Activated naive CD4-positive, alpha-beta T cell treated with anti-CD3 and anti-CD28 coated beads, Interleukin-2, amount 50 U/mL, for 72 hours (primary cell): ENCODE measurements at regions not wholly inside any gene's neighbourhood (a gene's known extent, or its start where the extent isn't known, plus 50 kb on each side); places are given as distances from the start of the nearest gene placed in this dataset.
"Not testable (repeated sequence)": the region's sequence is repeated elsewhere in the genome, so short reads cannot be mapped to it uniquely, and the experiment has no call there.

Source experiments
- ATAC-seq, 2 donors: fragments of 150-1000 bp; cut with Tn5 transposase; 2 replicates each; pipeline ENCODE4 v1.10.0; 2021; ENCODE audit warnings: mild to moderate bottlenecking in 2 of 2, moderate library complexity in 2 of 2
- DNase-seq, 2 donors: peaks; one replicate each; pipeline ENCODE4 v3.0.0; 2021 to 2022; ENCODE audit warnings: low spot score in 2 of 2
- H3K27ac Mint-ChIP-seq, 2 donors: one replicate each; pipeline ENCODE4 v1.8.0; 2022; ENCODE audit warnings: mild to moderate bottlenecking in 2 of 2, mixed read lengths in 2 of 2
- H3K36me3 Mint-ChIP-seq, 2 donors: one replicate each; pipeline ENCODE4 v1.8.0; 2022; ENCODE audit warnings: mixed read lengths in 2 of 2
- H3K9me3 Mint-ChIP-seq, 2 donors: one replicate each; pipeline ENCODE4 v1.8.0; 2022; ENCODE audit warnings: mixed read lengths in 2 of 2

DNA sequence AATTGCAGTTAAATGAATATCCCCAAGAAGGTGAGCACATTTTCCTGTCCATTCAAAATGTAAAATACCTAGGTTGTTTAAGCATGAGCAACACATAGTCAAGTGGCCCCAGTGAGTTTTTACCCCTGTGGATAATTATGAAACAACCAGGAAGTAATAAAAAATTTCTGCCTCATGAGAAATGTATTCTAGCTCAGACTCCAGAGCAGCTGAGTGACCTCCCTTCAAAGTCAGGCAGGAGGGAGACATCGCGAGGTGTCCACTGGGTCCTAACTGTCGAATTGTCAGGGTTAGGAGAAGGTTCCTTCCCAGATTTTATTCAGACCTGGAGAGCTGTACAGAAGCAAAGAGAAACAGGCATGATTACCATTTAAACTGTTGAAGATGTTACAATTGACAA, 416.6 kb upstream of the SMIM21 start:
- no peak for DNase-seq
- no peaks in the 10 kb centered on the region for H3K9me3 Mint-ChIP-seq
- H3K27ac Mint-ChIP-seq = no peak overlapping the region
- no peak for ATAC-seq
- no peaks in the 10 kb centered on the region for H3K36me3 Mint-ChIP-seq

DNA sequence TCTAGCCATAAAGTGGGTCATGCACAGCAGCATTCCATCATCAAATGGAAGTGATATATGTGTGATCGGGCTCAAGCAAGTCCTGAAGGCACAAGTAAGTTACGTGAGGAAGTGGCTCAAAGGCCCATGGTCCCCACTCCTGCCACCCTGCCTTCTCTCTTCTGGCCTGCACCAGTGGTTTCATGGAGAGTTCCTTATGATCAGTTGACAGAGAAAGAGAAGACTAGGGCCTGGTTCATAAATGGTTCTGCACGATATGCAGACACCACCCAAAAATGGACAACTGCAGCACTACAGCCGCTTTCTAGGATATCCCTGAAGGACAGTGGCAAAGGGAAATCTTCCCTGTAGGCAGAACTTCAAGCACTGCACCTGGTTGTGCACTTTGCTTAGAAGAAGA, 412.6 kb upstream of the SMIM21 start:
- ATAC-seq = no peak
- no peaks in the 10 kb centered on the region for H3K9me3 Mint-ChIP-seq
- DNase-seq = no peak
- H3K36me3 Mint-ChIP-seq = no peaks in the 10 kb centered on the region
- no peak overlapping the region for H3K27ac Mint-ChIP-seq

DNA sequence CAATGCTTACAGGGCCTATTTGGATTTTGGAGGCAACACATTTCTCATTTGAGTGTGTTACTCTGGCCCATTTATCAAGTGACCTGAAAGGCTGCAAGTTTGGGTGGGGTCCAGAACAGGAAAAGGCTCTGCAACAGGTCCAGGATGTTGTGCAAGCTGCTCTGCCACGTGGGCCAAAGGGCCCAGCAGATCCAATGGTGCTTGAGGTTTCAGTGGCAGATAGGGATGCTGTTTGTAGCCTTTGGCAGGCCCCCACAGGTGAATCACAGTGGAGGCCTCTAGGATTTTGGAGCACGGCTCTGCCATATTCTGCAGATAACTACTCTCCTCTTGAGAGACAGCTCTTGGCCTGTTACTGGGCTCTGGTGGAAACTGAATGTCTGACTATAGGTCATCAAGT, 412.2 kb upstream of the SMIM21 start:
- not testable (repeated sequence) for H3K9me3 Mint-ChIP-seq, H3K27ac Mint-ChIP-seq, DNase-seq, ATAC-seq, H3K36me3 Mint-ChIP-seq

DNA sequence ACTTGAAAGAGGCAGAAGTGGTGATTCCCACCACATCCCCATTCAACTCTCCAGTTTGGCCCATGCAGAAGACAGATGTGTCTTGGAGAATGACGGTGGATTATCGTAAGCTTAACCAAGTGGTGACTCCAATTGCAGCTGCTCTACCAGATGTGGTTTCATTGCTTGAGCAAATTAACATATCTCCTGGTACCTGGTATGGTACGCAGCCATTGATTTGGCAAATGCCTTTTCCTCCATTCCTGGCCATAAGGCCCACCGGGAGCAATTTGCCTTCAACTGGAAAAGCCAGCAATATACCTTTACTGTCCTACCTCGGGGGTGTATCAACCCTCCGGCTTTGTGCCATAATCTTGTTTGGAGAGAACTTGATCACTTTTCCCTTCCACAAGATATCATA, 411.5 kb upstream of the SMIM21 start:
- H3K9me3 Mint-ChIP-seq = no peaks in the 10 kb centered on the region
- H3K27ac Mint-ChIP-seq = no peak overlapping the region
- no peak for ATAC-seq
- DNase-seq = no peak
- H3K36me3 Mint-ChIP-seq = no peaks in the 10 kb centered on the region

DNA sequence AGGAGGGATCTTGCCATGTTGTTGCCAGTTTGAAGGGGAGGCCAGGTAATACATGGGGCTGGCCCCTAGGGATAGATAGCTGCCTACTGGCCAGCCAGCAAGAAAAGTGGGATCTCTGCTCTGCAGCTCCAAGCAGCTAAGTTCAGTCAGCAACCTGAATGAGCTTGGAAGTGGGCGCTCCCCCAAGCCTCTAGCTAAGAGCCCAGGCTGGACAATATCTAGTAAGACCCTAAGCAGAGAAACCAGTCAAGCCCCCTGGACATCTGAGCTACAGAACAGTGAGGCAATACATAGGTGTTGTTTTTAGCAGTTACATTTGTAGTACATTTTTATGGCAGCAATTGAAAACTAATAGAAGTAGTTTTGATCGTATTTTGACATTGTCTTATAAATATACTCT, 409.8 kb upstream of the SMIM21 start:
- DNase-seq = no peak
- no peak for ATAC-seq
- Mint-ChIP-seq H3K36me3 (no peaks in the 10 kb centered on the region), H3K27ac (no peak overlapping the region), H3K9me3 (no peaks in the 10 kb centered on the region)

DNA sequence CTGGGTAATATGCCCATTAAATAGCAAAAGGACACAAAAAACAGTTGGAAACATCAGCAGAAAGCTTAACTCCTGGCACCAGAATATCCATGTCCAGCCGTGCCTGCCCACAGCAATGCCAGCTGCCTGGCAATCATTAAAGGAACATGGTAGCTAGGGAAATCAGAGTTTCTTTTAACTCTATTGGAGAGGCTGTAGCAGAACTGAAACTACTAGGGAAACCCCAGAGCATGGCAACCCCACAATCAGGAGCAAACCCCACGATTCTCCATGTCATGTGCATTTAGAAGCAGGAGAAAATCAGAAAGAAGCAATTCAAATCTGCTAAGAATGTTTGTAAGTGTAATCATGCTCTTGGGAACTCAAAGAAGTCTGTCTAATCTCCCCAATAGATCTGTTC, 409.0 kb upstream of the SMIM21 start:
- Mint-ChIP-seq H3K27ac (no peak overlapping the region), H3K36me3 (no peaks in the 10 kb centered on the region), H3K9me3 (no peaks in the 10 kb centered on the region)
- no peak for ATAC-seq
- no peak for DNase-seq

DNA sequence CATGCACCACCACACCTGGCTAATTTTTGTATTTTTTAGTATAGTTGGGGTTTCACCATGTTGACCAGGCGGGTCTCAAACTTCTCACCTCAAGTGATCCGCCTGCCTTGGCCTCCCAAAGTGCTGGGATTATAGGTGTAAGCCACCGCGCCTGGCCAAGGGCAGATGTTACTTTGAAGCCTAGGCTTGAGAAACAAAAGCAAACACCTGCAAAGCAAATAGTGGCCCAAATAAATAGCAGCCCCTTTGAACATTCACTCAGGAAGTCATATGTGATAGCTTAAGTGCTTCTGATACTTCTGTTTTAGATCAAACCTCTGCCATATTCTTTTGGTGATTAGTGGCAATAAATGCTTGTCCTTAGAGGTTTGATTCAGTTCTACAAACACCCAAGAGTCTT, 404.5 kb upstream of the SMIM21 start:
- no peaks in the 10 kb centered on the region for H3K36me3 Mint-ChIP-seq
- H3K9me3 Mint-ChIP-seq = no peaks in the 10 kb centered on the region
- ATAC-seq (no peak), DNase-seq (no peak)
- H3K27ac Mint-ChIP-seq = no peak overlapping the region

DNA sequence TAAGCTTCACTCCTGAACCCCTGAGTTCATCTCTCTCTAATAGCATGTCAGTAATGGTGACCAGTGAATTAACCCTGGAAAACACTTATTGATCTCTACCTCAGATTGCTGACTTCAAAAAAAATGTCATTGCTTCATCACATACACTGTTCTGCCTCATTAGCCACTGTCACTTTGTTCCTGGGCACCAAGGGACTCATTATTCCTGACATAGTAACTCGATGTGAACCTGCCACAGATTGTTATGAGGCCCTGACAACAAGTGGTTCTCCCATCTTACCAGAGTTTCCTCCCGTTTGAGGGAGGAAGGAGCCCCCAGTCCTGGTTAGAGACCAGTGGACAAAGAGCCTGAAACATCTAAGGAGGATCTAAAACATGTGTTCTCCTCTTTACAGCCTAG, 403.3 kb upstream of the SMIM21 start:
- Mint-ChIP-seq H3K36me3 (no peaks in the 10 kb centered on the region), H3K9me3 (no peaks in the 10 kb centered on the region), H3K27ac (no peak overlapping the region)
- DNase-seq = no peak
- no peak for ATAC-seq

DNA sequence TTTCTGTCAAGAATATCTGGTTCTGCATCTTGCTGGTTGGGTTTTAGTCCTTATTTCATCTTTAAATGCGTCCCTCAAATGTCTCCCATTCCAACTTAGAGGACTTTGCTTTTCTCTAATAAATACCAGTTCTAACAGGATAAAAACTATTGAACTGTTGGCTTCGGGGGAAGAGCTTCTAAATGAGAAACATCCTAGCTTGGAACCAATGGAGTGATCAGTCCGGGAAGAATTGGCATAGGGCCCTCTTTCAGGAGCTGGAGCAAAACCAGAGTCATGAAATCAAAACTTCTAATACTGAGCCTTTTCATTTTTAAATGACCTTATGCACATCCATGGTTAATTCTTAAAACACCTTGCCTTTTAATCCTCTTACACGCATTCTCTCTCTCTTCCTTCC, 401.6 kb upstream of the SMIM21 start:
- no peak for ATAC-seq
- no peak for DNase-seq
- no peak overlapping the region for H3K27ac Mint-ChIP-seq
- no peaks in the 10 kb centered on the region for H3K9me3 Mint-ChIP-seq
- no peaks in the 10 kb centered on the region for H3K36me3 Mint-ChIP-seq

DNA sequence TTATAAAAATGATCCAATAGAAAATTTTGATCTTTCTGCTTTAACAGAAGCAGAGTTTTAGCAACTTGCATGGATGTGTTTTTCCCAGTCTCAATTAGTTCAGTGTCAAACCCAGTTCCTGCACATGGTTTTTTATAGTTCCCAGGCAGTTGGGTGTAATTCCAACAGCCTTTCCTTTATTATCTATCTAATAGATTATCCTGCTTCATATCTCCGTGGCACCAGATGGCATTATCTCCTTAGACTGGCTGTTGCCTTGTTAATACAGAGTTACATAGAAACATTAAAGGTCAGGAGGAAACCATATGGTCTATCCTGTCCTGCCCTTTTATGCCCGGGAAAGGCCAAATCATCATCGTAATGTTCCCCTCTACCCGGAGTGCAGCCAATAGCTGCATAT, 400.9 kb upstream of the SMIM21 start:
- Mint-ChIP-seq H3K27ac (no peak overlapping the region), H3K36me3 (no peaks in the 10 kb centered on the region), H3K9me3 (no peaks in the 10 kb centered on the region)
- DNase-seq = no peak
- no peak for ATAC-seq

DNA sequence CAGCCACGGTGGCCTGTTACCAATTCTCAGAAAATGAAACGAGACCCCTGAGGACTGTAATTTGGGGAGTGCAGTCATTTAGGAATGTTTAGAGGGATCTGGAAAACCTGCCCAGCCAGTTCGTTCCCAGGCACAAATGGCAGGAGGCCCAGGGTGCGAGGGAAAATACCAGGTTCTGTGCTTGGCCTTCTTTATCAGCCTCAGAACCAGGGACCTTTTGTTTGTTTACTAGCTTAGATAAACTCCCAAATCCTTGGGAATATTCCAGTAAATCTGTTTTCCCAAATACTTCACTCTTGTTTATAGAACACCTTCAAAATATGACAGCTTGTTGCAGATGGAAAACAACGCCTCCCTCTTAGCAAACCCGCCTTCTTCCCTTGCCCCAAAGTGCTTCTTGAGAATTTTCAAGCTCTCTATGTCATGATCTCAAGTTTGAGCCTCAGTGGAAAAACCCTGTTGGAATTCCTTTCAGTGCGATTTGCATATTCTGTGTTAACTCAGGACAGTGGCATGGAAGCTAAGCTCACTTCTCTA, 400.3 kb upstream of the SMIM21 start:
- no peaks in the 10 kb centered on the region for H3K9me3 Mint-ChIP-seq
- no peak overlapping the region for H3K27ac Mint-ChIP-seq

DNA sequence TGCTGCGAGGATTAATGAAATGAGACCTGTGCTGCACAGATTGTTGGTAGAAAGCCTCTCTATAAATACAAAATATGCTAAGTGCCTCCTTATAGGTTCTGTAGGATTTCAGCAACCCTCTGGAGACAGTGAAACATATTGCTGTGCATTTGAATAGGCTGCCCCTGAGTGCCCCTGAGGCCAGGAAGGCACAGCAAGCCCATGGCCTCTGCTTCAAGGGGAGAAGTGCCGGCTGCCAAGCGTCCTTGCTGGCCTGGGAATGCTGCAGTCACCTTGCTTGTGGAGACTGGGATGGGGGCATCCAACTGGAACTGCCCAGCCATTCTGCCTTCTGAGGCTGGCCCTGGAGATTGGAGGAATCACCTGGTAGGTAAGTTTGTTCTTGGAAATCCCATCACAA, 397.2 kb upstream of the SMIM21 start:
- H3K27ac Mint-ChIP-seq = no peak overlapping the region
- H3K36me3 Mint-ChIP-seq = no peaks in the 10 kb centered on the region
- ATAC-seq (no peak), DNase-seq (no peak)
- no peaks in the 10 kb centered on the region for H3K9me3 Mint-ChIP-seq

More for the DNA sequence above, 400.3 kb upstream of the SMIM21 start:
- ATAC-seq = no peak
- no peaks in the 10 kb centered on the region for H3K36me3 Mint-ChIP-seq
- DNase-seq = no peak

DNA sequence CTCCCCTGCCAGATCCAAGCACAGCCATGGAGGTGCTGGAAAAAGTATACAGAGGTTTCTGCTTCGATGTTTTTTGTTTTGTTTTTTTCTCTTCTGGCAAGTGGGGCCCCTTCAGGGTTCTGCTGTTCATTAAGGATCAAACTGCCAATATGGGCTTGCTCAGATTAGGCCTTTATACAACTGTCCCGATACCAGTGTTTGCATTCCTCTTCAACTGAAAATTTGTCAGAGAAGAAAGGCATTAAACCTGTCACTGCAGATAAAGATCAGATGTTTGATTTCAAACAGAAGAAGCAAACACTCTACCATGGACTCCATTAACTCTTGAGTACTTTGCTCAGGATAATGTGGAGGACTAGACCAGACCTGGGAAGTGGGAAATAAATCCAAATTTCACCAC, 396.0 kb upstream of the SMIM21 start:
- Mint-ChIP-seq H3K36me3 (no peaks in the 10 kb centered on the region), H3K9me3 (no peaks in the 10 kb centered on the region), H3K27ac (no peak overlapping the region)
- ATAC-seq (no peak), DNase-seq (no peak)

DNA sequence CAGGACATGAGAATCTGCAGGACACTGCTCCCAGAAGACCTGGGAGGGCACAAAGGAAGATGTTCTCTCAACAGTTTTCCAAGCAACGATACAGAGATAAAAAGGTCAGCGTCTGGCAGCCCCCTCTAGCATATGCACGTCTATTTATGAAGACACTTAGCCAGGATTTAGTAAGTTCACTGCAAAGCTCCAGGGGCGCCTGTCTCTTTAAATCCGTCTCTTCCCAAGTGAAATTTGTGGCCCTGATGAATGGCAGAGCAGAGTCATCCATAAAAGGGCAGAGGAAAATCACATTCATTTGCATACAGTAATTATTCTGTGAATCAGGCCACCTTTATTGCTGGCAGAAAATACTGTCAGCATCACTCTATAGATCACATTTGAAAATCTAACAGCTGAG, 390.9 kb upstream of the SMIM21 start:
- no peaks in the 10 kb centered on the region for H3K36me3 Mint-ChIP-seq
- no peak for ATAC-seq
- DNase-seq = no peak
- H3K9me3 Mint-ChIP-seq = no peaks in the 10 kb centered on the region
- no peak overlapping the region for H3K27ac Mint-ChIP-seq

DNA sequence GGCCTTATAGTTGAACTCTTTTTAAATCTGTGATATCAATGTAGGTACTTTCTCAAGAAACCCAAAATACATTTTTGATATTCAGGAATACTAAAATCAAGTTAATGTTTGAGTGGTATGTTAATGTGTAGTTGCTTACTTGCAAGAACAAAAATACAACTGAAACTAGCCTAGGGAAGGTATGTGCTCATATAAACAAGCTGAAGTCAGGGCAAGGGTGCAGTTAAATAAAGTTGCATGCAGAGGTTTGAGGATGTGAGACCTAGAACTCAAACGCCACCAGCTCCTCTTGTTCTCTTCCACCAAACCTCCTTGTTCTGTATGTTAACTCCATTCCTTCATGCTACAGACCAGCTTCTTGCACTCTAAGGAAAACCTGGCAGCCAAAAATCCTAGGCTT, 388.3 kb upstream of the SMIM21 start:
- ATAC-seq = no peak
- H3K9me3 Mint-ChIP-seq = no peaks in the 10 kb centered on the region
- H3K36me3 Mint-ChIP-seq = no peaks in the 10 kb centered on the region
- DNase-seq = no peak
- no peak overlapping the region for H3K27ac Mint-ChIP-seq

DNA sequence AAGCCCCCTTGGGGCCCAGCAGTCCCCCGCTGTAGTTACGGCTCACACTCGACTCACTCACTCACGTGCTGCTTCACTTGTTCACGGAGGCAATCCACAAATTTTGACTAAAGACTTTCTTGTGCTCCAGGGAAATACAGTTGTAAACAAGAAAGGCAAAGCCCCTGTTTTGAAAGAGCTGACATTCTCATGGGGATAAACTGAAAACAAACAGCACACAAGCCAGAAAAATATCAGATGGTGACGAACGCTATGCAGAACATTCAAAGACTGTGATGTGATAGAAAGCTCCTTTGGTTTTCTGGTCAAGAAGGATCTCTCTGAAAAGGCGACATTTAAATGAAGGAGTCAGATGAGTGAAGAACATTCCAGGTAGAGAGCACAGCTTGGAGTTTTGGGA, 385.3 kb upstream of the SMIM21 start:
- Mint-ChIP-seq H3K9me3 (no peaks in the 10 kb centered on the region), H3K27ac (no peak overlapping the region), H3K36me3 (no peaks in the 10 kb centered on the region)
- ATAC-seq (no peak), DNase-seq (no peak)

DNA sequence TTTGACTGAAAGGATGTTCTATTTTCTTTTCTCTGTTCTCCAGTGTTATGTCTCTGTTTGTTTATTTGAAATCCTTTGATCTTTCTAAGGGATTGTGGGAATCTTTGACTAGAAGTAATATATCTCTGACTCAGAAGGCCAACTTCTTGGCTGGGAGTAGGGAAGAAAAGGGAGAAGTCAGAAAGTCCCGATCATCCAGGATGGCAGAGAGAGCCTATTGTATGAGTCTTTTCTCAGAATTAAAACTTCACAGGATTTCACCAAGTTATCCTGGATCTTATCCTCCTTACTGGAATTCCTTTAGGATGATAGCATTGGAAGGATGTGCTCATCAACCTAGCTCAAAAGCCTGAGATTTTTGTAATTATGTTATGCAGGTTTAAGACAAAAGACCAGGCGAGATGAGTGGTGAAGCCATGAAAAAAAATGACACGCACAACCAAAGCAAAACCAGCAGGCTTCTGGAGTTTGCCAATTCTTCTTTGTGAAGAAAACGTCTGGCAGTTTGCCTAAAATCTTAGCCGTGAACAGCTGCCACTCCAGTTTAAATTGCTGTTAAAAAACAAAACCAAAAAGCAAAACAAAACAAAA, 383.6 kb upstream of the SMIM21 start:
- Mint-ChIP-seq H3K9me3 (no peaks in the 10 kb centered on the region), H3K27ac (no peak overlapping the region), H3K36me3 (no peaks in the 10 kb centered on the region)
- DNase-seq = no peak
- no peak for ATAC-seq

DNA sequence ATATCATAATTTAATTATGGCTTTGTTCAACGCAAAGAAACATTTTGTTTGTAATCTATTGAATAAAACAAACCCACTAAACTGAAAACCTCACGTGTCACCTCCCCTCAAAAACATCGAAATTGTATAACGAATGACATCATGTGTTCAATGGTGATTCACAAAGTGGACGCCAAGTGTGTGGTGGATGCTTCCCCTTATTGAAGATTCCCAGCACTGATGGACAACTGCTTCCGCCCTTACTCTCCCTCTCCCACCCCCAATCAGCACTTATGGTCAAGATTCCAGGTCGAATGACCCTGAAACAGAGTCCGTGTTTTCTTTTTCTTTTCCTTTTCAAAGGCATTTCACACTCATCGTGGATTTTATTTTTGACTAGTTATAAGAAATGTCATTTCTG, 383.0 kb upstream of the SMIM21 start:
- DNase-seq (no peak), ATAC-seq (no peak)
- H3K36me3 Mint-ChIP-seq = no peaks in the 10 kb centered on the region
- no peak overlapping the region for H3K27ac Mint-ChIP-seq
- H3K9me3 Mint-ChIP-seq = no peaks in the 10 kb centered on the region

DNA sequence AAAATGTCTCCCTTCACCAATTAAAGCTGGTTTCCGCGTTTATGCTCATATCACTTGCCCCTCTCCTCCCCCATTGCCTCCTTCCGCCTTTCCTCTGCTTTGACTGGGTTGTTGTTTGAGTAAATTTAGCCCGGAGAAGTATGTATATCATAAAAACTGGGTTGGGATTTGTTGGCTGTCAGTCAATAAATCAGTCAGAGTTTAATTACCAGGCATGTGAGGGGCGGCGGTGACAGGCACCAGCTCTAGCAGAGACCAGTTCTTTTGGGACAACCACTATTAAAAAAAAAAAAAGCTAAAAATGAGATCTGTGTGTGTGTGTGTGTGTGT, 382.4 kb upstream of the SMIM21 start:
- Mint-ChIP-seq H3K27ac (no peak overlapping the region), H3K9me3 (no peaks in the 10 kb centered on the region), H3K36me3 (no peaks in the 10 kb centered on the region)
- ATAC-seq (no peak), DNase-seq (no peak)
